ENCODE measurements at regions not wholly inside any gene's neighbourhood (a gene's known extent, or its start where the extent isn't known, plus 50 kb on each side); places are given as distances from the start of the nearest gene placed in this dataset.

DNA sequence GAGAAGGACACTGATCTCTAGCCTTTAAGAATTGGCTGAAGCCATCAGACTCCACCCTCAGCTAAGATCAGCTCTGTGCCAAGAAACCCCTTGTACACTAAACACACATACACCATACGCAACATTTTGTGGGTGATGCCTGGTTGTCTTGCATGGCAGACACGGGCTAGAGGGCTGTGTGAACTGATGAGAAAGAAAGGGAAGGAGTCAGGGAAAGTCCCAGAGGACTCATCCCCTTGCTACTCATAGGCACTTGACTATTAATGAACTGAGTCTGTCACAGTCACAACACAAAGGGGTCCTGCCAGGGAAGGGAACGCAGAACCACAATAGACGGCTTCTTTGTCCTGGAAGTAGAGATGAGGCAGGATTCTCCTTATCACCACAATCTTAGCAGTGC is 80.8 kb downstream of the EMP1 start:
- ATAC-seq: no peak
- no peak overlapping the region for H3K4me3 ChIP-seq (ENCODE audit: low read depth in 2 of 2, low read length in 2 of 2)
- POLR2A ChIA-PET: no interaction called here
- CTCF ChIA-PET: no interaction called here
- TF ChIP-seq, protein P1, sequence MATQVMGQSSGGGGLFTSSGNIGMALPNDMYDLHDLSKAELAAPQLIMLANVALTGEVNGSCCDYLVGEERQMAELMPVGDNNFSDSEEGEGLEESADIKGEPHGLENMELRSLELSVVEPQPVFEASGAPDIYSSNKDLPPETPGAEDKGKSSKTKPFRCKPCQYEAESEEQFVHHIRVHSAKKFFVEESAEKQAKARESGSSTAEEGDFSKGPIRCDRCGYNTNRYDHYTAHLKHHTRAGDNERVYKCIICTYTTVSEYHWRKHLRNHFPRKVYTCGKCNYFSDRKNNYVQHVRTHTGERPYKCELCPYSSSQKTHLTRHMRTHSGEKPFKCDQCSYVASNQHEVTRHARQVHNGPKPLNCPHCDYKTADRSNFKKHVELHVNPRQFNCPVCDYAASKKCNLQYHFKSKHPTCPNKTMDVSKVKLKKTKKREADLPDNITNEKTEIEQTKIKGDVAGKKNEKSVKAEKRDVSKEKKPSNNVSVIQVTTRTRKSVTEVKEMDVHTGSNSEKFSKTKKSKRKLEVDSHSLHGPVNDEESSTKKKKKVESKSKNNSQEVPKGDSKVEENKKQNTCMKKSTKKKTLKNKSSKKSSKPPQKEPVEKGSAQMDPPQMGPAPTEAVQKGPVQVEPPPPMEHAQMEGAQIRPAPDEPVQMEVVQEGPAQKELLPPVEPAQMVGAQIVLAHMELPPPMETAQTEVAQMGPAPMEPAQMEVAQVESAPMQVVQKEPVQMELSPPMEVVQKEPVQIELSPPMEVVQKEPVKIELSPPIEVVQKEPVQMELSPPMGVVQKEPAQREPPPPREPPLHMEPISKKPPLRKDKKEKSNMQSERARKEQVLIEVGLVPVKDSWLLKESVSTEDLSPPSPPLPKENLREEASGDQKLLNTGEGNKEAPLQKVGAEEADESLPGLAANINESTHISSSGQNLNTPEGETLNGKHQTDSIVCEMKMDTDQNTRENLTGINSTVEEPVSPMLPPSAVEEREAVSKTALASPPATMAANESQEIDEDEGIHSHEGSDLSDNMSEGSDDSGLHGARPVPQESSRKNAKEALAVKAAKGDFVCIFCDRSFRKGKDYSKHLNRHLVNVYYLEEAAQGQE (IDR thresholded peaks at IDR 0.05; ENCODE audit: insufficient read depth in 1 of 2, low read depth in 2 of 2, low read length in 1 of 2): no peak
- no peak for TF ChIP-seq SIN3A (IDR thresholded peaks at IDR 0.05; ENCODE audit: borderline replicate concordance, insufficient read depth, low read depth, low read length)
- no peak for TF ChIP-seq TCF7L2 (IDR thresholded peaks at IDR 0.05; ENCODE audit: low read depth, low read length)
- TF ChIP-seq, protein P2, sequence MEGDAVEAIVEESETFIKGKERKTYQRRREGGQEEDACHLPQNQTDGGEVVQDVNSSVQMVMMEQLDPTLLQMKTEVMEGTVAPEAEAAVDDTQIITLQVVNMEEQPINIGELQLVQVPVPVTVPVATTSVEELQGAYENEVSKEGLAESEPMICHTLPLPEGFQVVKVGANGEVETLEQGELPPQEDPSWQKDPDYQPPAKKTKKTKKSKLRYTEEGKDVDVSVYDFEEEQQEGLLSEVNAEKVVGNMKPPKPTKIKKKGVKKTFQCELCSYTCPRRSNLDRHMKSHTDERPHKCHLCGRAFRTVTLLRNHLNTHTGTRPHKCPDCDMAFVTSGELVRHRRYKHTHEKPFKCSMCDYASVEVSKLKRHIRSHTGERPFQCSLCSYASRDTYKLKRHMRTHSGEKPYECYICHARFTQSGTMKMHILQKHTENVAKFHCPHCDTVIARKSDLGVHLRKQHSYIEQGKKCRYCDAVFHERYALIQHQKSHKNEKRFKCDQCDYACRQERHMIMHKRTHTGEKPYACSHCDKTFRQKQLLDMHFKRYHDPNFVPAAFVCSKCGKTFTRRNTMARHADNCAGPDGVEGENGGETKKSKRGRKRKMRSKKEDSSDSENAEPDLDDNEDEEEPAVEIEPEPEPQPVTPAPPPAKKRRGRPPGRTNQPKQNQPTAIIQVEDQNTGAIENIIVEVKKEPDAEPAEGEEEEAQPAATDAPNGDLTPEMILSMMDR (IDR thresholded peaks at IDR 0.05): no peak
- TF ChIP-seq POLR2AphosphoS5 (IDR thresholded peaks at IDR 0.05; ENCODE audit: low read depth, low read length): no peak
- H3K27me3 ChIP-seq (ENCODE audit: control insufficient read depth, insufficient read depth, low read length): peaks cover 7% of the 10 kb centered on the region
- intact Hi-C loops (cut with micrococcal nuclease; ENCODE audit: unreplicated experiment): loop anchor here (10.0 kb wide), 2 partner anchors 668 to 888 kb away; no protein-coding TSS in a partner anchor
- H3K9me3 ChIP-seq (ENCODE audit: control insufficient read depth, insufficient read depth, low read depth, low read length): no peaks in the 10 kb centered on the region
- H3K27ac ChIP-seq (ENCODE audit: low read length): no peak overlapping the region
- no peaks in the 10 kb centered on the region for H3K36me3 ChIP-seq (ENCODE audit: control insufficient read depth, insufficient read depth, low read length)
- DNase-seq (ENCODE audit: low read depth, low spot score): no peak
- in situ Hi-C loops (cut with HindIII; ENCODE audit: low pct_unique_long_range_greater_than_20kb, low sequenced_read_pairs): no loop called here
- peaks cover 3% of the 10 kb centered on the region; the same call in 1 of the 2 replicates for H3K4me1 ChIP-seq (ENCODE audit: control insufficient read depth, insufficient read depth, low read length)
- no TSS peak for BruUV-seq (replicated peaks)

DNA sequence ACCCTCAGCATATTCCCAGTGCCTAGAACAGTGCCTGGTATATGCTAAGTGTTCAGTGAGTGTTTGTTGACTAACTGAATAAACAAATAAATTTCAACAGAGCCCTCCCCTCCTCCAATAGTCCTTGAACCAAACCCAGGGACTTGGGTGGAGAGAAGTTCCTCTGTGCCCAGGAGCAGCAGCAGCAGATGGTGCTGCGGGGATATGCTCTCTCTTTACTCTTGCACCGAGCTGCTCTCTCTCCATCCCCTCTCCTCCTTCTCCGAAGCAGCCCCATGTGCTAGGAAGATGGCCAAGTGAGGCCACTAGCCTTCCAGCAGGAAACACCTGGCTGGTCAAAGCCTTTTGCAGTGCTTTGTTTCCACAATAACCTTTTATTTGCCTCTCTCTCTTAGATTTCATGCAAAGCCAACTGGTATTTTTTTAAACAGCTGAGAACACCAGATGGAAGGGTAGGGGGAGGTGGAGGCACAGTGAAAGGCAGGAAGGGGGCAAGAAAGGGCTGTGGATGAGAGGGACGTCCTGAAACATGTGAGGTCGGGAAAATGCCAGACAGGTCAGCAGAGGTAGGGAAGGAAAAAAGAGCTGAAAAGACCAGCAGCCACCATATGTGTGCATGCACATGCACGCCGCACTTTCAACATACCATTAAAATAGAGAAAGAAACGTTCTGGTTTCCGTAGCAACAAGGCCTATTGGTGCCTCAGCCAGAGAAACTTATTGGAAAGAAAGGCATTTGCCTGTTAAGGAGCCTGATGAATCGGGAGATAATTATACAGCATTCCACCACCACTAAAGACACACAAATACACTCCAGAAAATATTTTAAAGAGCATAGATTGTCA is 78.9 kb downstream of the EMP1 start:
- ATAC-seq (no peak), DNase-seq (ENCODE audit: low read depth, low spot score) (no peak)
- ChIA-PET CTCF (no interaction called here), POLR2A (no interaction called here)
- Histone ChIP-seq H3K36me3 (ENCODE audit: control insufficient read depth, insufficient read depth, low read length) (no peaks in the 10 kb centered on the region), H3K4me3 (ENCODE audit: low read depth in 2 of 2, low read length in 2 of 2) (no peak overlapping the region), H3K4me1 (ENCODE audit: control insufficient read depth, insufficient read depth, low read length) (peaks cover 3% of the 10 kb centered on the region; the same call in 1 of the 2 replicates), H3K27me3 (ENCODE audit: control insufficient read depth, insufficient read depth, low read length) (peaks cover 8% of the 10 kb centered on the region), H3K9me3 (ENCODE audit: control insufficient read depth, insufficient read depth, low read depth, low read length) (no peaks in the 10 kb centered on the region), H3K27ac (ENCODE audit: low read length) (no peak overlapping the region)
- BruUV-seq (replicated peaks): no TSS peak
- in situ Hi-C loops (cut with HindIII; ENCODE audit: low pct_unique_long_range_greater_than_20kb, low sequenced_read_pairs): no loop called here
- intact Hi-C loops (cut with micrococcal nuclease; ENCODE audit: unreplicated experiment): loop anchor here (10.0 kb wide), 2 partner anchors 669 to 889 kb away; no protein-coding TSS in a partner anchor
- TF ChIP-seq POLR2AphosphoS5 (IDR thresholded peaks at IDR 0.05; ENCODE audit: low read depth, low read length) (no peak), TCF7L2 (IDR thresholded peaks at IDR 0.05; ENCODE audit: low read depth, low read length) (no peak), SIN3A (IDR thresholded peaks at IDR 0.05; ENCODE audit: borderline replicate concordance, insufficient read depth, low read depth, low read length) (no peak)
- TF ChIP-seq, protein P1 (IDR thresholded peaks at IDR 0.05; ENCODE audit: insufficient read depth in 1 of 2, low read depth in 2 of 2, low read length in 1 of 2): no peak
- TF ChIP-seq, protein P2 (IDR thresholded peaks at IDR 0.05): no peak

Measured in Panc1 (cell line).